DOHH2 (cell line): ENCODE measurements at regions not wholly inside any gene's neighbourhood (a gene's known extent, or its start where the extent isn't known, plus 50 kb on each side); places are given as distances from the start of the nearest gene placed in this dataset.

Experiments used
- CTCF ChIP-seq: fragments of 200-600 bp; sonication (generic); IDR thresholded peaks from one replicate; pipeline ENCODE4 v1.5.1; 2014; ENCODE audit warnings: antibody characterized with exemption, mild to moderate bottlenecking, low read depth, low read length; ENCODE audit not compliant: poor library complexity, severe bottlenecking
- EZH2phosphoT487 ChIP-seq: fragments of 200-600 bp; sonication (generic); IDR thresholded peaks from 2 replicates; pipeline ENCODE4 v1.6.1; 2017; ENCODE audit warnings: borderline replicate concordance, mild to moderate bottlenecking, antibody characterized with exemption, low read length, moderate library complexity, mixed read lengths

- TF ChIP-seq EZH2phosphoT487 (no peak), CTCF (no peak)
These were observed 101.8 kb downstream of the HS1BP3 start for GRCh38 chr2:20549144-20549543.
